SK-N-SH treated with all-trans-retinoic acid at 6 μM for 48 hours (cell line): ENCODE measurements at regions not wholly inside any gene's neighbourhood (a gene's known extent, or its start where the extent isn't known, plus 50 kb on each side); places are given as distances from the start of the nearest gene placed in this dataset.
"Not testable (repeated sequence)": the region's sequence is repeated elsewhere in the genome, so short reads cannot be mapped to it uniquely, and the experiment has no call there.

Experiments used
- BACH2 ChIP-seq: fragments of 250-450 bp; sonication (Bioruptor Pico); IDR thresholded peaks from 2 replicates; pipeline ENCODE4 v1.9.0; 2021; ENCODE audit warnings: mild to moderate bottlenecking, borderline replicate concordance
- ESRRG ChIP-seq: fragments of 250-450 bp; sonication (Bioruptor Pico); IDR thresholded peaks from 2 replicates; pipeline ENCODE4 v1.6.1; 2021; ENCODE audit warnings: mild to moderate bottlenecking
- RARB ChIP-seq: fragments of 250-450 bp; sonication (Bioruptor Pico); IDR thresholded peaks from 2 replicates; pipeline ENCODE4 v1.8.0; 2021; ENCODE audit warnings: mild to moderate bottlenecking, moderate library complexity
- ZC3H10 ChIP-seq: fragments of 250-450 bp; sonication (Bioruptor Pico); IDR thresholded peaks from 2 replicates; pipeline ENCODE4 v1.5.1; 2021; ENCODE audit warnings: mild to moderate bottlenecking, moderate library complexity

GRCh38 chr10:118964476-118964875 is 65.0 kb upstream of the NANOS1 start:
- TF ChIP-seq RARB, ZC3H10, BACH2, ESRRG (CRISPR knock-in tag): not testable (repeated sequence)
